ENCODE measurements at regions not wholly inside any gene's neighbourhood (a gene's known extent, or its start where the extent isn't known, plus 50 kb on each side); places are given as distances from the start of the nearest gene placed in this dataset.

GRCh38 chr5:8314965-8315364 lies 446.0 kb downstream of the MTRR start:
- H3K27me3 ChIP-seq (ENCODE audit: control insufficient read depth, insufficient read depth, low read length): no peaks in the 10 kb centered on the region
- H3K36me3 ChIP-seq (ENCODE audit: control insufficient read depth, insufficient read depth, low read length): no peaks in the 10 kb centered on the region
- no peaks in the 10 kb centered on the region for H3K9me3 ChIP-seq (ENCODE audit: control insufficient read depth, low read length)
- no peak overlapping the region for H3K4me3 ChIP-seq (ENCODE audit: low read length)
- no peak overlapping the region for H3K9ac ChIP-seq (ENCODE audit: low read length)
- H3K4me1 ChIP-seq (ENCODE audit: control insufficient read depth, insufficient read depth, low read length): no peaks in the 10 kb centered on the region

GRCh38 chr5:8316608-8317280 lies 447.8 kb downstream of the MTRR start:
- H3K36me3 ChIP-seq (ENCODE audit: control insufficient read depth, insufficient read depth, low read length): no peaks in the 10 kb centered on the region
- H3K4me3 ChIP-seq (ENCODE audit: low read length): no peak overlapping the region
- H3K4me1 ChIP-seq (ENCODE audit: control insufficient read depth, insufficient read depth, low read length): no peaks in the 10 kb centered on the region
- no peak overlapping the region for H3K9ac ChIP-seq (ENCODE audit: low read length)
- H3K27me3 ChIP-seq (ENCODE audit: control insufficient read depth, insufficient read depth, low read length): no peaks in the 10 kb centered on the region
- H3K9me3 ChIP-seq (ENCODE audit: control insufficient read depth, low read length): no peaks in the 10 kb centered on the region

- H3K27me3 ChIP-seq (ENCODE audit: control insufficient read depth, insufficient read depth, low read length): no peaks in the 10 kb centered on the region
- no peaks in the 10 kb centered on the region for H3K36me3 ChIP-seq (ENCODE audit: control insufficient read depth, insufficient read depth, low read length)
- H3K9ac ChIP-seq (ENCODE audit: low read length): no peak overlapping the region
- H3K9me3 ChIP-seq (ENCODE audit: control insufficient read depth, low read length): no peaks in the 10 kb centered on the region
- H3K4me3 ChIP-seq (ENCODE audit: low read length): no peak overlapping the region
- no peaks in the 10 kb centered on the region for H3K4me1 ChIP-seq (ENCODE audit: control insufficient read depth, insufficient read depth, low read length)
These were observed 448.4 kb downstream of the MTRR start for GRCh38 chr5:8317335-8317734.

GRCh38 chr5:8320244-8320643 lies 451.3 kb downstream of the MTRR start:
- no peak overlapping the region for H3K9ac ChIP-seq (ENCODE audit: low read length)
- no peaks in the 10 kb centered on the region for H3K27me3 ChIP-seq (ENCODE audit: control insufficient read depth, insufficient read depth, low read length)
- H3K4me1 ChIP-seq (ENCODE audit: control insufficient read depth, insufficient read depth, low read length): no peaks in the 10 kb centered on the region
- no peak overlapping the region for H3K4me3 ChIP-seq (ENCODE audit: low read length)
- no peaks in the 10 kb centered on the region for H3K36me3 ChIP-seq (ENCODE audit: control insufficient read depth, insufficient read depth, low read length)
- H3K9me3 ChIP-seq (ENCODE audit: control insufficient read depth, low read length): no peaks in the 10 kb centered on the region

- Histone ChIP-seq H3K9ac (ENCODE audit: low read length) (no peak overlapping the region), H3K27me3 (ENCODE audit: control insufficient read depth, insufficient read depth, low read length) (no peaks in the 10 kb centered on the region), H3K9me3 (ENCODE audit: control insufficient read depth, low read length) (no peaks in the 10 kb centered on the region), H3K4me1 (ENCODE audit: control insufficient read depth, insufficient read depth, low read length) (no peaks in the 10 kb centered on the region), H3K4me3 (ENCODE audit: low read length) (no peak overlapping the region), H3K36me3 (ENCODE audit: control insufficient read depth, insufficient read depth, low read length) (no peaks in the 10 kb centered on the region)
These were observed 452.3 kb downstream of the MTRR start for GRCh38 chr5:8321272-8321671.

- Histone ChIP-seq H3K9ac (ENCODE audit: low read length) (no peak overlapping the region), H3K4me1 (ENCODE audit: control insufficient read depth, insufficient read depth, low read length) (no peaks in the 10 kb centered on the region), H3K36me3 (ENCODE audit: control insufficient read depth, insufficient read depth, low read length) (no peaks in the 10 kb centered on the region), H3K27me3 (ENCODE audit: control insufficient read depth, insufficient read depth, low read length) (no peaks in the 10 kb centered on the region), H3K9me3 (ENCODE audit: control insufficient read depth, low read length) (no peaks in the 10 kb centered on the region), H3K4me3 (ENCODE audit: low read length) (no peak overlapping the region)
These were observed 453.5 kb downstream of the MTRR start for GRCh38 chr5:8322484-8322883.

GRCh38 chr5:8327016-8327415 lies 458.1 kb downstream of the MTRR start:
- Histone ChIP-seq H3K9ac (ENCODE audit: low read length) (no peak overlapping the region), H3K36me3 (ENCODE audit: control insufficient read depth, insufficient read depth, low read length) (no peaks in the 10 kb centered on the region), H3K27me3 (ENCODE audit: control insufficient read depth, insufficient read depth, low read length) (no peaks in the 10 kb centered on the region), H3K9me3 (ENCODE audit: control insufficient read depth, low read length) (no peaks in the 10 kb centered on the region), H3K4me3 (ENCODE audit: low read length) (no peak overlapping the region), H3K4me1 (ENCODE audit: control insufficient read depth, insufficient read depth, low read length) (no peaks in the 10 kb centered on the region)

GRCh38 chr5:8329773-8330172 lies 460.8 kb downstream of the MTRR start:
- Histone ChIP-seq H3K27me3 (ENCODE audit: control insufficient read depth, insufficient read depth, low read length) (no peaks in the 10 kb centered on the region), H3K9ac (ENCODE audit: low read length) (no peak overlapping the region), H3K4me3 (ENCODE audit: low read length) (no peak overlapping the region), H3K4me1 (ENCODE audit: control insufficient read depth, insufficient read depth, low read length) (no peaks in the 10 kb centered on the region), H3K9me3 (ENCODE audit: control insufficient read depth, low read length) (no peaks in the 10 kb centered on the region), H3K36me3 (ENCODE audit: control insufficient read depth, insufficient read depth, low read length) (no peaks in the 10 kb centered on the region)

- no peaks in the 10 kb centered on the region for H3K4me1 ChIP-seq (ENCODE audit: control insufficient read depth, insufficient read depth, low read length)
These were observed 463.9 kb downstream of the MTRR start for GRCh38 chr5:8332666-8333445.

GRCh38 chr5:8333485-8333884 lies 464.5 kb downstream of the MTRR start:
- Histone ChIP-seq H3K27me3 (ENCODE audit: control insufficient read depth, insufficient read depth, low read length) (no peaks in the 10 kb centered on the region), H3K4me3 (ENCODE audit: low read length) (no peak overlapping the region), H3K4me1 (ENCODE audit: control insufficient read depth, insufficient read depth, low read length) (no peaks in the 10 kb centered on the region), H3K9me3 (ENCODE audit: control insufficient read depth, low read length) (no peaks in the 10 kb centered on the region), H3K36me3 (ENCODE audit: control insufficient read depth, insufficient read depth, low read length) (no peaks in the 10 kb centered on the region), H3K9ac (ENCODE audit: low read length) (no peak overlapping the region)

More at GRCh38 chr5:8332666-8333445, 463.9 kb downstream of the MTRR start:
- no peaks in the 10 kb centered on the region for H3K9me3 ChIP-seq (ENCODE audit: control insufficient read depth, low read length)
- no peak overlapping the region for H3K9ac ChIP-seq (ENCODE audit: low read length)
- H3K27me3 ChIP-seq (ENCODE audit: control insufficient read depth, insufficient read depth, low read length): no peaks in the 10 kb centered on the region
- H3K36me3 ChIP-seq (ENCODE audit: control insufficient read depth, insufficient read depth, low read length): no peaks in the 10 kb centered on the region
- H3K4me3 ChIP-seq (ENCODE audit: low read length): no peak overlapping the region

GRCh38 chr5:8333977-8334376 lies 465.0 kb downstream of the MTRR start:
- no peaks in the 10 kb centered on the region for H3K4me1 ChIP-seq (ENCODE audit: control insufficient read depth, insufficient read depth, low read length)
- H3K4me3 ChIP-seq (ENCODE audit: low read length): no peak overlapping the region

GRCh38 chr5:8340261-8340660 lies 471.3 kb downstream of the MTRR start:
- H3K27me3 ChIP-seq (ENCODE audit: control insufficient read depth, insufficient read depth, low read length): no peaks in the 10 kb centered on the region
- no peak overlapping the region for H3K9ac ChIP-seq (ENCODE audit: low read length)
- H3K4me1 ChIP-seq (ENCODE audit: control insufficient read depth, insufficient read depth, low read length): no peaks in the 10 kb centered on the region
- no peaks in the 10 kb centered on the region for H3K9me3 ChIP-seq (ENCODE audit: control insufficient read depth, low read length)
- no peak overlapping the region for H3K4me3 ChIP-seq (ENCODE audit: low read length)
- no peaks in the 10 kb centered on the region for H3K36me3 ChIP-seq (ENCODE audit: control insufficient read depth, insufficient read depth, low read length)

More at GRCh38 chr5:8333977-8334376, 465.0 kb downstream of the MTRR start:
- H3K27me3 ChIP-seq (ENCODE audit: control insufficient read depth, insufficient read depth, low read length): no peaks in the 10 kb centered on the region
- no peaks in the 10 kb centered on the region for H3K36me3 ChIP-seq (ENCODE audit: control insufficient read depth, insufficient read depth, low read length)
- no peak overlapping the region for H3K9ac ChIP-seq (ENCODE audit: low read length)
- no peaks in the 10 kb centered on the region for H3K9me3 ChIP-seq (ENCODE audit: control insufficient read depth, low read length)
